Stimulated activated naive CD8-positive, alpha-beta T cell treated with anti-CD3 and anti-CD28 coated beads, Interleukin-15, amount 100 ng/mL, for 72 hours (primary cell): ENCODE measurements at regions not wholly inside any gene's neighbourhood (a gene's known extent, or its start where the extent isn't known, plus 50 kb on each side); places are given as distances from the start of the nearest gene placed in this dataset.
A peak's percentile ranks its signal among the peaks of the same experiment; 100 is the strongest.
"Not testable (repeated sequence)": the region's sequence is repeated elsewhere in the genome, so short reads cannot be mapped to it uniquely, and the experiment has no call there.

Experiments
- ATAC-seq: fragments of 150-1000 bp; cut with Tn5 transposase; 2 replicates; pipeline ENCODE4 v1.10.0; 2021; ENCODE audit warnings: mild to moderate bottlenecking, moderate library complexity
- DNase-seq, 2 donors: peaks; one replicate each; pipeline ENCODE4 v3.0.0; 2021 to 2022
- H3K27ac Mint-ChIP-seq, 2 donors: one replicate each; pipeline ENCODE4 v1.8.0; 2022; ENCODE audit warnings: mild to moderate bottlenecking in 2 of 2, mixed read lengths in 2 of 2, moderate library complexity in 2 of 2
- H3K27me3 Mint-ChIP-seq: one replicate; pipeline ENCODE4 v1.8.0; 2022; ENCODE audit warnings: mixed read lengths
- H3K4me1 Mint-ChIP-seq: one replicate; pipeline ENCODE4 v1.8.0; 2022; ENCODE audit warnings: mild to moderate bottlenecking, mixed read lengths
- H3K4me3 Mint-ChIP-seq, 2 donors: one replicate each; pipeline ENCODE4 v1.8.0; 2022; ENCODE audit warnings: mild to moderate bottlenecking in 2 of 2, mixed read lengths in 2 of 2, moderate library complexity in 1 of 2
- H3K9me3 Mint-ChIP-seq, 2 donors: one replicate each; pipeline ENCODE4 v1.8.0; 2022; ENCODE audit warnings: mixed read lengths in 2 of 2

- Mint-ChIP-seq H3K4me1 (no peaks in the 10 kb centered on the region), H3K27me3 (no peaks in the 10 kb centered on the region), H3K27ac (no peak overlapping the region), H3K9me3 (no peaks in the 10 kb centered on the region), H3K4me3 (no peak overlapping the region)
- ATAC-seq (no peak), DNase-seq (no peak)
Observed at GRCh38 chr6:120786256-120786655, 548.0 kb downstream of the TBC1D32 start.

- DNase-seq = no peak
- Mint-ChIP-seq H3K9me3 (no peaks in the 10 kb centered on the region), H3K4me1 (no peaks in the 10 kb centered on the region), H3K27me3 (no peaks in the 10 kb centered on the region), H3K4me3 (no peak overlapping the region), H3K27ac (no peak overlapping the region)
- no peak for ATAC-seq
Observed at GRCh38 chr6:120785459-120786086, 548.7 kb downstream of the TBC1D32 start.

- Mint-ChIP-seq H3K27me3 (no peaks in the 10 kb centered on the region), H3K4me3 (no peak overlapping the region), H3K27ac (no peak overlapping the region), H3K4me1 (no peaks in the 10 kb centered on the region), H3K9me3 (peaks cover 0 to 11% of the 10 kb centered on the region in 2 donors)
- DNase-seq (no peak), ATAC-seq (no peak)
Observed at GRCh38 chr6:120779441-120779840, 554.8 kb downstream of the TBC1D32 start.

- no peaks in the 10 kb centered on the region for H3K4me1 Mint-ChIP-seq
- ATAC-seq (no peak), DNase-seq (no peak)
- no peak overlapping the region for H3K4me3 Mint-ChIP-seq
- no peak overlapping the region for H3K27ac Mint-ChIP-seq
- no peaks in the 10 kb centered on the region for H3K27me3 Mint-ChIP-seq
- peaks cover 0 to 11% of the 10 kb centered on the region in 2 donors for H3K9me3 Mint-ChIP-seq
Observed at GRCh38 chr6:120775698-120776097, 558.6 kb downstream of the TBC1D32 start.

GRCh38 chr6:120774275-120774674, 560.0 kb downstream of the TBC1D32 start:
- no peak overlapping the region for H3K27ac Mint-ChIP-seq
- no peak overlapping the region for H3K4me3 Mint-ChIP-seq
- H3K9me3 Mint-ChIP-seq = peaks cover 0 to 11% of the 10 kb centered on the region in 2 donors
- H3K27me3 Mint-ChIP-seq = no peaks in the 10 kb centered on the region
- no peaks in the 10 kb centered on the region for H3K4me1 Mint-ChIP-seq
- no peak for ATAC-seq
- DNase-seq = no peak

GRCh38 chr6:120771019-120771418, 563.3 kb downstream of the TBC1D32 start:
- Mint-ChIP-seq H3K4me3 (no peak overlapping the region), H3K9me3 (peaks cover 0 to 4% of the 10 kb centered on the region in 2 donors)
- no peak for DNase-seq

GRCh38 chr6:120764312-120764711, 570.0 kb downstream of the TBC1D32 start:
- Mint-ChIP-seq H3K4me3 (no peak overlapping the region), H3K4me1 (no peaks in the 10 kb centered on the region), H3K27ac (no peak overlapping the region), H3K27me3 (no peaks in the 10 kb centered on the region), H3K9me3 (peaks cover 0 to 4% of the 10 kb centered on the region in 2 donors)
- DNase-seq (no peak), ATAC-seq (no peak)

More at GRCh38 chr6:120771019-120771418, 563.3 kb downstream of the TBC1D32 start:
- no peak overlapping the region for H3K27ac Mint-ChIP-seq
- ATAC-seq = no peak
- no peaks in the 10 kb centered on the region for H3K4me1 Mint-ChIP-seq
- H3K27me3 Mint-ChIP-seq = no peaks in the 10 kb centered on the region

GRCh38 chr6:120759570-120759969, 574.7 kb downstream of the TBC1D32 start:
- no peak for ATAC-seq
- DNase-seq = no peak
- H3K27me3 Mint-ChIP-seq = no peaks in the 10 kb centered on the region
- H3K9me3 Mint-ChIP-seq = no peaks in the 10 kb centered on the region
- peak overlapping the region in 1 of 2 donors; percentile 9 for H3K27ac Mint-ChIP-seq
- H3K4me1 Mint-ChIP-seq = no peaks in the 10 kb centered on the region
- H3K4me3 Mint-ChIP-seq = no peak overlapping the region

GRCh38 chr6:120748574-120748973, 585.7 kb downstream of the TBC1D32 start:
- H3K4me1 Mint-ChIP-seq, H3K9me3 Mint-ChIP-seq, H3K4me3 Mint-ChIP-seq, DNase-seq, ATAC-seq, H3K27ac Mint-ChIP-seq, H3K27me3 Mint-ChIP-seq: not testable (repeated sequence)

- Mint-ChIP-seq H3K27me3 (no peaks in the 10 kb centered on the region), H3K27ac (no peak overlapping the region)
- no peak for ATAC-seq
Observed at GRCh38 chr6:120736740-120737139, 597.5 kb downstream of the TBC1D32 start.

GRCh38 chr6:120735641-120736040, 598.6 kb downstream of the TBC1D32 start:
- Mint-ChIP-seq H3K4me3 (no peak overlapping the region), H3K27ac (no peak overlapping the region), H3K27me3 (no peaks in the 10 kb centered on the region), H3K9me3 (peaks cover 0 to 11% of the 10 kb centered on the region in 2 donors), H3K4me1 (no peaks in the 10 kb centered on the region)
- ATAC-seq (no peak), DNase-seq (no peak)

More at GRCh38 chr6:120736740-120737139, 597.5 kb downstream of the TBC1D32 start:
- no peak for DNase-seq
- peaks cover 0 to 11% of the 10 kb centered on the region in 2 donors for H3K9me3 Mint-ChIP-seq
- H3K4me1 Mint-ChIP-seq = no peaks in the 10 kb centered on the region
- H3K4me3 Mint-ChIP-seq = no peak overlapping the region

GRCh38 chr6:120711255-120711654, 623.0 kb downstream of the TBC1D32 start:
- Mint-ChIP-seq H3K9me3 (peaks cover 10 to 23% of the 10 kb centered on the region in 2 donors), H3K4me3 (no peak overlapping the region), H3K4me1 (no peaks in the 10 kb centered on the region), H3K27ac (no peak overlapping the region), H3K27me3 (no peaks in the 10 kb centered on the region)
- no peak for ATAC-seq
- no peak for DNase-seq

GRCh38 chr6:120700001-120700400, 634.3 kb downstream of the TBC1D32 start:
- Mint-ChIP-seq H3K4me1 (no peaks in the 10 kb centered on the region), H3K4me3 (no peak overlapping the region)

GRCh38 chr6:120686492-120686891, 647.8 kb downstream of the TBC1D32 start:
- H3K27me3 Mint-ChIP-seq = no peaks in the 10 kb centered on the region
- DNase-seq (no peak), ATAC-seq (no peak)
- H3K9me3 Mint-ChIP-seq = no peaks in the 10 kb centered on the region
- H3K4me3 Mint-ChIP-seq = no peak overlapping the region
- H3K4me1 Mint-ChIP-seq = no peaks in the 10 kb centered on the region
- no peak overlapping the region for H3K27ac Mint-ChIP-seq

More at GRCh38 chr6:120700001-120700400, 634.3 kb downstream of the TBC1D32 start:
- Mint-ChIP-seq H3K27ac (no peak overlapping the region), H3K27me3 (no peaks in the 10 kb centered on the region), H3K9me3 (peaks cover 0 to 13% of the 10 kb centered on the region in 2 donors)
- no peak for ATAC-seq
- DNase-seq = no peak

- H3K4me1 Mint-ChIP-seq = no peaks in the 10 kb centered on the region
- H3K27me3 Mint-ChIP-seq = no peaks in the 10 kb centered on the region
- no peak overlapping the region for H3K27ac Mint-ChIP-seq
- H3K4me3 Mint-ChIP-seq = no peak overlapping the region
- ATAC-seq = no peak
- no peaks in the 10 kb centered on the region for H3K9me3 Mint-ChIP-seq
- DNase-seq = no peak
Observed at GRCh38 chr6:120682145-120682544, 652.1 kb downstream of the TBC1D32 start.

GRCh38 chr6:120681204-120681603, 653.1 kb downstream of the TBC1D32 start:
- H3K4me1 Mint-ChIP-seq = no peaks in the 10 kb centered on the region
- no peak for DNase-seq

GRCh38 chr6:120675886-120676285, 658.4 kb downstream of the TBC1D32 start:
- no peak overlapping the region for H3K4me3 Mint-ChIP-seq
- ATAC-seq = no peak
- no peak for DNase-seq
- no peak overlapping the region for H3K27ac Mint-ChIP-seq
- no peaks in the 10 kb centered on the region for H3K4me1 Mint-ChIP-seq
- no peaks in the 10 kb centered on the region for H3K27me3 Mint-ChIP-seq
- peaks cover 0 to 4% of the 10 kb centered on the region in 2 donors for H3K9me3 Mint-ChIP-seq

More at GRCh38 chr6:120681204-120681603, 653.1 kb downstream of the TBC1D32 start:
- H3K27me3 Mint-ChIP-seq = no peaks in the 10 kb centered on the region
- no peak overlapping the region for H3K4me3 Mint-ChIP-seq
- H3K9me3 Mint-ChIP-seq = peaks cover 0 to 4% of the 10 kb centered on the region in 2 donors
- ATAC-seq = no peak
- H3K27ac Mint-ChIP-seq = no peak overlapping the region
